ENCODE measurements at regions not wholly inside any gene's neighbourhood (a gene's known extent, or its start where the extent isn't known, plus 50 kb on each side); places are given as distances from the start of the nearest gene placed in this dataset.
A peak's percentile ranks its signal among the peaks of the same experiment; 100 is the strongest.
"Not testable (repeated sequence)": the region's sequence is repeated elsewhere in the genome, so short reads cannot be mapped to it uniquely, and the experiment has no call there.

DNA sequence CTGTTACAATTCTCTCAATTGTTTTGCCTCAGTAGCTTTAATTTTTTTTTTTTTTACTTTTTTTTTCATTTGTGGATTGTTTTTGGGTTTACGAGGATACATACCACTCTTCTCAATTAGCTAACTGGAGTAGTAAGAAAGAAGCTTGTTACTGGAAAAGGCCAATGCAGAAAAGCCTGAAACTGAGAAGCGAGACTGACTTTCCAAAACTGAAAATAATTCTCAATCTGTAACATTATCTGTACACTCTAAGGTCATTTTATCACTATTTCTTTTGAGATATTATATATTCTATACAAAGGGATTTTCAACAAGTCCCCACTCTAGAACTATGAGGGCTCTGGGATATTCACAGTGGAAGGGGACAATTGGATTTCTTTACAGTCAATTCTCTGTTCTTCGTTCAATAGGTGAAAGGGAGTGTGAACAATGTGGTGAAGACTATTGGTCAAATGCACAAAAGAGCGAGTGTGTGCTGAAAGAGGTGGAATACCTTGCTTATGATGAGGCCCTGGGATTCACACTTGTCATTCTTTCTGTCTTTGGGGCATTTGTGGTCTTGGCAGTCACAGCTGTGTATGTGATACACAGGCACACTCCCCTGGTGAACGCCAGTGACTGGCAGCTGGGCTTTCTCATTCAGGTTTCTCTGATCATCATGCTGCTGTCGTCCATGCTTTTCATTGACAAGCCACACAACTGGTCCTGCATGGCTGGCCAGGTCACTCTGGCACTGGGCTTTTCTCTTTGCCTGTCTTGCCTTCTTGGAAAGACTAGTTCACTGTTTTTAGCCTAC, 83.9 kb upstream of the KCNAB1 start:
- no peak overlapping the region for H3K4me3 ChIP-seq (ENCODE audit: low read length)
- DNase-seq (ENCODE audit: low read depth) = no peak
- no peak for TF ChIP-seq CTCF (conservative IDR thresholded peaks at IDR 0.05; ENCODE audit: low read depth, low read length)

DNA sequence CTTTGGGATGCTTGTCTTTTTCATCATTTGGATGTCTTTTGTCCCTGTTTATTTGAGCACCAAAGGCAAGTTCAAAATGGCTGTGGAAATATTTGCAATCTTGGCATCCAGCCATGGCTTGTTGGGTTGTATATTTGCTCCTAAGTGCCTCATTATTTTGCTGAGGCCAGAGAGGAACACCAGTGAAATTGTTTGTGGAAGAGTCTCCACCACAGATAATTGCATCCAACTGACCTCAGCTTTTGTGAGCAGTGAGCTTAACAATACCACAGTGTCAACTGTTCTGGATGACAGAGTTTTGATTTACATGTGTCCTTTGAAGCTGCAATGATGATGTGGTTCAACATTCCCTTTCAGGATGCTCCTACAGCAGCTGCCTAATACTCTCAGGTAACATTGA, 83.0 kb upstream of the KCNAB1 start:
- TF ChIP-seq CTCF (conservative IDR thresholded peaks at IDR 0.05; ENCODE audit: low read depth, low read length) = no peak
- DNase-seq (ENCODE audit: low read depth) = no peak
- no peak overlapping the region for H3K4me3 ChIP-seq (ENCODE audit: low read length)

GRCh38 chr3:156038869-156039268, 81.5 kb upstream of the KCNAB1 start:
- TF ChIP-seq CTCF (conservative IDR thresholded peaks at IDR 0.05; ENCODE audit: low read depth, low read length) = no peak
- no peak overlapping the region for H3K4me3 ChIP-seq (ENCODE audit: low read length)
- DNase-seq (ENCODE audit: low read depth) = no peak

DNA sequence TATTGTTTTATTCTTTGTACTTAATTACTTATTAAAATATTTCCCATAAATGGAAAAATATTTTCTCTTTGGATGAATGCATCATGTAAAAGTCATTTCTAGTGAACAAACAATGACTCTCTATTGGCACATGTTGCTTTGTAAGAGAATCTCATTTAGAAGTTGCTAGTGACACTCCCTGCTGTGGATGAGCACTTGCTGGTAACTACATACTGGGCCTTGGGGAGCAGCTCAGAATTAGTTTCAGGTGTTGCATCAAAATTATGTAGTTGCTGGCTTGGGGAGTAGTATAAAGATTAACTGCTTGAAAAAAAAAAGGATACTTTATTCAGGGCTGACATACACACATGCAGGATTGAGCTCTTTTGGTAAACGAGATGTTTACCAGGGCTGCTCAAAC, 80.3 kb upstream of the KCNAB1 start:
- no peak overlapping the region for H3K4me3 ChIP-seq (ENCODE audit: low read length)
- no peak for TF ChIP-seq CTCF (conservative IDR thresholded peaks at IDR 0.05; ENCODE audit: low read depth, low read length)
- no peak for DNase-seq (ENCODE audit: low read depth)

- DNase-seq (ENCODE audit: low read depth); H3K4me3 ChIP-seq (ENCODE audit: low read length): not testable (repeated sequence)
Observed at GRCh38 chr3:156041216-156041841, 79.0 kb upstream of the KCNAB1 start.

- not testable (repeated sequence) for H3K4me3 ChIP-seq (ENCODE audit: low read length); DNase-seq (ENCODE audit: low read depth)
Observed at GRCh38 chr3:156041856-156042255, 78.5 kb upstream of the KCNAB1 start.

DNA sequence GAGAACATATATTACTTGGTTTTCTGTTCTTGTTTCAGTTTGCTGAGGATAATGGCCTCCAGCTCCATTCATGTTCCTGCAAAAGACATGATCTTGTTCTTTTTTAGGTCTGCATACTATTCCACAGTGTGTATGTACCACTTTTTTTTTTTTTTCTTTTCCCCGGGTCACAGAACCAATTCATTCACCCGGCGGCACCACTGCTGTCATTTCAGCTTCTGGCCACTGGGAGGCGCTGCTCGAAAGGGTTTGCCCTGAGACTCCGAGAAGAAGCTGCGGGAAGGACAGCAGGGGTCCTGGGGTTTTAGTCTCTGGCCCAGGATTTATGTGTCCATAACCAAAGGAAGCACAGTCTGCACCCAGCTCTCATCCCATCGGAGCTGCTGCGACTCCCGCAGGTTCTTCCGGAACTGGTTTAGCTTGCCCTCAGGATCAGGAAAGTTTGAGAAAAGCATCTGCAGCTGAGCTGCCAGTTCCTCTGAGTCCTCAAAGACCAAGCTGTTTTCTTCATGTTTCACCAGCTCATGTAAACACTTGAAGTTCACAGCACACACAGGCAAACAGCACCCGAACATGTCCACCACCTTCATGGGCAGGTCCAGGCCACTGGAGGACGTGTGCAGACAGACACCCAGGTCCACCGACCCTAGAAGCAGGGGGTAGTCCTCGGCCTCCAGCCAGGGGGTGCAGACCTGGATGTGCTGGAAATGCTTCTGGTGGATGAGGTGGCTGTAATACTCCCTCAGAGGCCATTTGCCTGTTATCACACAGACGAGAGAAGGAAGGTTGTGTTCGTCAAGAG, 76.3 kb upstream of the KCNAB1 start:
- peak; percentile 52 for TF ChIP-seq CTCF (conservative IDR thresholded peaks at IDR 0.05; ENCODE audit: low read depth, low read length)
- not testable (repeated sequence) for DNase-seq (ENCODE audit: low read depth); H3K4me3 ChIP-seq (ENCODE audit: low read length)

DNA sequence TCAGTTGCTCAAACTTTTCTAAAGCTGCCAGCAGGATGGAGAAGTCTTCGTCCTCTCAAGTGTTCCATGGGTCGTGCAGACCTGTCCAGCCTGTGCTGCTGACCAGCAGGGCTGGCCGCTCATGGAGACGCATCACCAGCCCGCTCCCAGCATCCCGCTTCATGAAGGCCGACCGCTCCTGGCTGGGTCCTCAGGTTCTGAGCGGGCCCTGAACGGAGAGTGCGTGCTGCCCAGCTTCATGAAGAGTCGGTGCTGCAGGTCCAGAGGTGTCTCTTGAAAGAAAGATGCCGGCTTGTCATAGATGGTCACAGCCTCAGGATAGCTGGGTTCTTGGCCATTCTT, 75.8 kb upstream of the KCNAB1 start:
- DNase-seq (ENCODE audit: low read depth) = no peak
- H3K4me3 ChIP-seq (ENCODE audit: low read length) = no peak overlapping the region
- TF ChIP-seq CTCF (conservative IDR thresholded peaks at IDR 0.05; ENCODE audit: low read depth, low read length) = no peak

- not testable (repeated sequence) for H3K4me3 ChIP-seq (ENCODE audit: low read length); DNase-seq (ENCODE audit: low read depth)
Observed at GRCh38 chr3:156048483-156048882, 71.9 kb upstream of the KCNAB1 start.

All from retinal pigment epithelial cell (primary cell).